H9 (cell line): ENCODE measurements at regions not wholly inside any gene's neighbourhood (a gene's known extent, or its start where the extent isn't known, plus 50 kb on each side); places are given as distances from the start of the nearest gene placed in this dataset.

Source experiments
- DNase-seq: peaks from one replicate; pipeline ENCODE4 v3.0.0-alpha.2; 2017
- H2AFZ ChIP-seq: one replicate; pipeline ENCODE4 v1.6.1; 2013; ENCODE audit warnings: mild to moderate bottlenecking, low read length, control low read depth, moderate library complexity
- H2AK5ac ChIP-seq: 2 replicates; pipeline ENCODE4 v1.6.1; 2013; ENCODE audit warnings: low read length, control low read depth, mixed read lengths; ENCODE audit not compliant: insufficient read length
- H2BK120ac ChIP-seq: one replicate; pipeline ENCODE4 v1.6.1; 2013; ENCODE audit warnings: low read depth, mild to moderate bottlenecking, low read length, control low read depth, inconsistent platforms; ENCODE audit not compliant: poor library complexity, severe bottlenecking
- H2BK12ac ChIP-seq: 2 replicates; pipeline ENCODE4 v1.6.1; 2013; ENCODE audit warnings: low read length, control low read depth, mixed read lengths, low read depth; ENCODE audit not compliant: insufficient read length
- H2BK15ac ChIP-seq: 2 replicates; pipeline ENCODE4 v1.6.1; 2013; ENCODE audit warnings: low read depth, low read length, control low read depth
- H2BK20ac ChIP-seq: one replicate; pipeline ENCODE4 v1.6.1; 2013; ENCODE audit warnings: low read depth, mild to moderate bottlenecking, low read length, control low read depth, inconsistent platforms; ENCODE audit not compliant: poor library complexity, severe bottlenecking
- H2BK5ac ChIP-seq: 2 replicates; pipeline ENCODE4 v1.6.1; 2013; ENCODE audit warnings: low read length, control low read depth, mixed read lengths; ENCODE audit not compliant: insufficient read length
- H3K14ac ChIP-seq: 2 replicates; pipeline ENCODE4 v1.6.1; 2013; ENCODE audit warnings: low read length, control low read depth; ENCODE audit not compliant: insufficient read depth
- H3K18ac ChIP-seq: 2 replicates; pipeline ENCODE4 v1.6.1; 2013; ENCODE audit warnings: low read depth, mild to moderate bottlenecking, mixed read lengths, low read length, control low read depth; ENCODE audit not compliant: insufficient read length
- H3K23ac ChIP-seq: 2 replicates; pipeline ENCODE4 v1.6.1; 2013; ENCODE audit warnings: low read length, control low read depth, mixed read lengths, low read depth; ENCODE audit not compliant: insufficient read length
- H3K23me2 ChIP-seq: 2 replicates; pipeline ENCODE4 v1.6.1; 2013; ENCODE audit warnings: low read depth, mild to moderate bottlenecking, mixed read lengths, low read length, control low read depth; ENCODE audit not compliant: insufficient read length, poor library complexity, severe bottlenecking
- H3K27ac ChIP-seq: 2 replicates; pipeline ENCODE4 v1.5.1; 2013; ENCODE audit warnings: low read length, control low read depth, mixed read lengths, low read depth; ENCODE audit not compliant: insufficient read length
- H3K27me3 ChIP-seq: 2 replicates; pipeline ENCODE4 v1.6.1; 2013; ENCODE audit warnings: low read length, control low read depth, inconsistent platforms; ENCODE audit not compliant: insufficient read depth
- H3K4ac ChIP-seq: 2 replicates; pipeline ENCODE4 v1.6.1; 2013; ENCODE audit warnings: low read depth, mild to moderate bottlenecking, control low read depth, inconsistent platforms, low read length, moderate library complexity
- H3K4me1 ChIP-seq: 2 replicates; pipeline ENCODE4 v1.6.1; 2013; ENCODE audit warnings: low read length, control low read depth, inconsistent platforms; ENCODE audit not compliant: insufficient read depth
- H3K4me2 ChIP-seq: 2 replicates; pipeline ENCODE4 v1.6.1; 2013; ENCODE audit warnings: low read length, control low read depth, mixed read lengths; ENCODE audit not compliant: insufficient read length, insufficient read depth
- H3K56ac ChIP-seq: 2 replicates; pipeline ENCODE4 v1.6.1; 2013; ENCODE audit warnings: low read depth, mild to moderate bottlenecking, mixed read lengths, low read length, control low read depth; ENCODE audit not compliant: insufficient read length
- H3K79me1 ChIP-seq: 2 replicates; pipeline ENCODE4 v1.6.1; 2013; ENCODE audit warnings: low read depth, mild to moderate bottlenecking, moderate library complexity, low read length, control low read depth, inconsistent platforms; ENCODE audit not compliant: insufficient read depth, poor library complexity, severe bottlenecking
- H3K79me2 ChIP-seq: 2 replicates; pipeline ENCODE4 v1.6.1; 2013; ENCODE audit warnings: low read length, control low read depth, inconsistent platforms; ENCODE audit not compliant: insufficient read depth
- H3K9ac ChIP-seq: 2 replicates; pipeline ENCODE4 v1.6.1; 2013; ENCODE audit warnings: low read length, control low read depth, mixed read lengths; ENCODE audit not compliant: insufficient read length; ENCODE audit errors: extremely low read depth
- H3K9me3 ChIP-seq: one replicate; pipeline ENCODE4 v1.6.1; 2013; ENCODE audit warnings: low read depth, low read length, inconsistent platforms; ENCODE audit not compliant: control insufficient read depth
- H3T11ph ChIP-seq: one replicate; pipeline ENCODE4 v1.6.1; 2013; ENCODE audit warnings: mild to moderate bottlenecking, low read length, control low read depth, inconsistent platforms
- H4K20me1 ChIP-seq: one replicate; pipeline ENCODE4 v1.6.1; 2013; ENCODE audit not compliant: control insufficient read depth, insufficient read length, insufficient read depth
- H4K5ac ChIP-seq: 2 replicates; pipeline ENCODE4 v1.6.1; 2013; ENCODE audit warnings: low read depth, mild to moderate bottlenecking, mixed read lengths, low read length, control low read depth; ENCODE audit not compliant: insufficient read length
- H4K8ac ChIP-seq: replicated peaks from 2 replicates; pipeline ENCODE4 v1.6.1; 2013; ENCODE audit warnings: low read length, control low read depth, mixed read lengths, low read depth; ENCODE audit not compliant: insufficient read length
- H4K91ac ChIP-seq: 2 replicates; pipeline ENCODE4 v1.6.1; 2013; ENCODE audit warnings: low read depth, mild to moderate bottlenecking, moderate library complexity, mixed read lengths, low read length, control low read depth; ENCODE audit not compliant: insufficient read length
- H3K27ac Mint-ChIP-seq, 3 experiments: 2 replicates in 2 of 3; 3 replicates in 1 of 3; pipeline ENCODE4 v1.8.0; 2020 to 2021; ENCODE audit warnings: mixed read lengths in 3 of 3, mild to moderate bottlenecking in 1 of 3, moderate library complexity in 1 of 3
- H3K27me3 Mint-ChIP-seq: 2 replicates; pipeline ENCODE4 v1.8.0; 2021; ENCODE audit warnings: low read depth, mild to moderate bottlenecking, moderate library complexity, mixed read lengths
- H3K36me3 Mint-ChIP-seq, 3 experiments: 2 replicates in 2 of 3; 3 replicates in 1 of 3; pipeline ENCODE4 v1.8.0; 2020 to 2021; ENCODE audit warnings: low read depth in 3 of 3, mixed read lengths in 3 of 3; ENCODE audit not compliant: insufficient read depth in 1 of 3
- H3K4me1 Mint-ChIP-seq, 2 experiments: 2 replicates each; pipeline ENCODE4 v1.8.0; 2020; ENCODE audit warnings: mixed read lengths in 2 of 2
- H3K4me3 Mint-ChIP-seq, 2 experiments: 2 replicates in 1 of 2; 3 replicates in 1 of 2; pipeline ENCODE4 v1.8.0; 2020 to 2021; ENCODE audit warnings: mild to moderate bottlenecking in 2 of 2, mixed read lengths in 2 of 2, moderate library complexity in 1 of 2
- H3K9me3 Mint-ChIP-seq, 2 experiments: 2 replicates in 1 of 2; 3 replicates in 1 of 2; pipeline ENCODE4 v1.8.0; 2020; ENCODE audit warnings: mild to moderate bottlenecking in 2 of 2, mixed read lengths in 2 of 2, moderate library complexity in 1 of 2
- CTCF ChIP-seq: fragments of 200-600 bp; sonication (generic); conservative IDR thresholded peaks from 3 replicates; pipeline ENCODE4 v1.8.0; 2021; ENCODE audit warnings: antibody characterized with exemption, mild to moderate bottlenecking
- WGBS: extraction: QIAGEN DNeasy Blood & Tissue Kit; methylation state at CpG from one replicate; pipeline ENCODE4 v1.1.7; 2013; ENCODE audit warnings: missing lambda C conversion rate, low lambda C conversion rate, mixed read lengths; ENCODE audit not compliant: insufficient read length; ENCODE audit errors: extremely low coverage; 5-methylcytosine and 5-hydroxymethylcytosine counted together

- Mint-ChIP-seq H3K27me3 (no peaks in the 10 kb centered on the region), H3K4me3 (no peak overlapping the region), H3K4me1 (no peaks in the 10 kb centered on the region), H3K27ac (no peak overlapping the region), H3K9me3 (peaks cover 53 to 56% of the 10 kb centered on the region in 2 experiments), H3K36me3 (peaks cover 0 to 6% (median 2%) of the 10 kb centered on the region in 3 experiments; a peak in 2 of 7 replicates)
- Histone ChIP-seq H2BK20ac (no peak overlapping the region), H3K9me3 (no peaks in the 10 kb centered on the region), H2BK15ac (no peak overlapping the region), H3K27ac (no peak overlapping the region), H3K56ac (no peak overlapping the region), H3K79me2 (no peaks in the 10 kb centered on the region), H4K91ac (no peak overlapping the region), H2BK5ac (no peak overlapping the region), H2BK120ac (no peak overlapping the region), H3K23me2 (no peaks in the 10 kb centered on the region), H4K20me1 (no peaks in the 10 kb centered on the region), H3K4ac (no peak overlapping the region), H3K4me2 (no peak overlapping the region), H2AK5ac (no peak overlapping the region), H4K5ac (no peak overlapping the region), H3K18ac (no peak overlapping the region), H3K9ac (no peak overlapping the region), H3K27me3 (no peaks in the 10 kb centered on the region), H3T11ph (no peak overlapping the region), H2BK12ac (no peak overlapping the region), H3K14ac (no peak overlapping the region), H3K4me1 (no peaks in the 10 kb centered on the region), H4K8ac (no peak overlapping the region), H3K23ac (no peak overlapping the region), H2AFZ (no peak overlapping the region), H3K79me1 (no peaks in the 10 kb centered on the region)
- no CpG with 5 or more reads among the region's 1 CpG for WGBS
- DNase-seq = no peak
- TF ChIP-seq CTCF = no peak
These were observed 204.3 kb upstream of the HCCS start for GRCh38 chrX:10906866-10907265.
